Caco-2 (cell line): ENCODE measurements at regions not wholly inside any gene's neighbourhood (a gene's known extent, or its start where the extent isn't known, plus 50 kb on each side); places are given as distances from the start of the nearest gene placed in this dataset.

Experiments used
- BruUV-seq: library from RNA; stranded (reverse); fragments of 400-500 nt; replicated peaks from 2 replicates; lab custom pipeline; 2021; lab: Mats Ljungman, UMichigan
- CTCF ChIA-PET: fragments of 300-600 bp; sonication (Branson Sonifier 250); formaldehyde crosslinking; loops from one replicate; lab custom pipeline; 2022; ENCODE audit warnings: antibody characterized with exemption; lab: Charles Lee
- POLR2A ChIA-PET: fragments of 300-600 bp; sonication (Branson Sonifier 250); formaldehyde crosslinking; loops from one replicate; lab custom pipeline; 2022; ENCODE audit warnings: antibody characterized with exemption; lab: Charles Lee
- DNase-seq, 2 experiments: peaks; one replicate each; pipeline versions ENCODE4 v3.0.0 to v3.0.0-alpha.2; 2020 to 2022
- H3K27me3 ChIP-seq: replicated peaks from 2 replicates; pipeline ENCODE4 v1.6.0; 2011; ENCODE audit warnings: low read length; ENCODE audit not compliant: control insufficient read depth, insufficient read depth
- H3K36me3 ChIP-seq: 2 replicates; pipeline ENCODE4 v1.5.1; 2011; ENCODE audit warnings: low read length; ENCODE audit not compliant: control insufficient read depth, insufficient read depth
- H3K4me1 ChIP-seq: fragments of 250-450 bp; sonication (Bioruptor Pico); 2 replicates; pipeline ENCODE4 v1.5.1; 2020; ENCODE audit warnings: mild to moderate bottlenecking
- H3K4me3 ChIP-seq: 2 replicates; pipeline ENCODE4 v1.5.1; 2011; ENCODE audit warnings: low read depth, mild to moderate bottlenecking, control low read depth, low read length
- H3K9me3 ChIP-seq: fragments of 250-450 bp; sonication (Bioruptor Pico); 2 replicates; pipeline ENCODE4 v1.5.1; 2020; ENCODE audit warnings: mild to moderate bottlenecking, moderate library complexity
- H3K27ac Mint-ChIP-seq: one replicate; pipeline ENCODE4 v1.8.0; 2022; ENCODE audit warnings: mixed read lengths; ENCODE audit not compliant: unreplicated experiment
- H3K27me3 Mint-ChIP-seq: one replicate; pipeline ENCODE4 v1.8.0; 2022; ENCODE audit warnings: mixed read lengths; ENCODE audit not compliant: insufficient read depth, unreplicated experiment
- H3K36me3 Mint-ChIP-seq: one replicate; pipeline ENCODE4 v1.8.0; 2022; ENCODE audit warnings: mild to moderate bottlenecking, mixed read lengths; ENCODE audit not compliant: insufficient read depth, unreplicated experiment
- H3K4me1 Mint-ChIP-seq: one replicate; pipeline ENCODE4 v1.8.0; 2022; ENCODE audit warnings: low read depth, mixed read lengths; ENCODE audit not compliant: unreplicated experiment
- H3K4me3 Mint-ChIP-seq: one replicate; pipeline ENCODE4 v1.8.0; 2022; ENCODE audit warnings: mild to moderate bottlenecking, moderate library complexity, mixed read lengths; ENCODE audit not compliant: unreplicated experiment
- H3K9me3 Mint-ChIP-seq: one replicate; pipeline ENCODE4 v1.8.0; 2022; ENCODE audit warnings: mixed read lengths; ENCODE audit not compliant: unreplicated experiment
- CTCF ChIP-seq, 2 experiments: fragments of 200-600 bp in 1 of 2; IDR thresholded peaks; 1 replicate in 1 of 2; 2 replicates in 1 of 2; pipeline versions ENCODE4 v1.5.1 to v1.8.0; 2011 to 2022; ENCODE audit warnings: antibody characterized with exemption in 1 of 2, control low read depth in 1 of 2, inconsistent platforms in 1 of 2, low read depth in 1 of 2, low read length in 1 of 2, mild to moderate bottlenecking in 1 of 2, moderate library complexity in 1 of 2; ENCODE audit not compliant: insufficient read depth in 1 of 2, severe bottlenecking in 1 of 2, unreplicated experiment in 1 of 2
- intact Hi-C: fragments of 100-400 bp; cut with micrococcal nuclease; formaldehyde crosslinking; loops from one replicate; pipeline ENCODE4 v1.10.0; 2022; ENCODE audit not compliant: unreplicated experiment

GRCh38 chr12:114032801-114033200, 66.7 kb upstream of the RBM19 start:
- Histone ChIP-seq H3K9me3 (no peaks in the 10 kb centered on the region), H3K36me3 (no peaks in the 10 kb centered on the region), H3K4me3 (no peak overlapping the region), H3K4me1 (no peaks in the 10 kb centered on the region), H3K27me3 (no peaks in the 10 kb centered on the region)
- POLR2A ChIA-PET, result no interaction called here
- intact Hi-C loops, result no loop called here
- no TSS peak for BruUV-seq
- Mint-ChIP-seq H3K4me3 (no peak overlapping the region), H3K27me3 (peaks cover 14% of the 10 kb centered on the region), H3K4me1 (no peaks in the 10 kb centered on the region), H3K36me3 (no peaks in the 10 kb centered on the region), H3K27ac (no peak overlapping the region), H3K9me3 (no peaks in the 10 kb centered on the region)
- CTCF ChIA-PET, result no interaction called here
- no peak for DNase-seq
- no peak for TF ChIP-seq CTCF (IDR thresholded peaks at IDR 0.05; ENCODE audit: insufficient read depth in 1 of 2, low read depth in 1 of 2, low read length in 1 of 2, severe bottlenecking in 1 of 2, unreplicated experiment in 1 of 2)

GRCh38 chr12:114030451-114030850, 64.3 kb upstream of the RBM19 start:
- POLR2A ChIA-PET, result no interaction called here
- Histone ChIP-seq H3K4me1 (no peaks in the 10 kb centered on the region), H3K36me3 (no peaks in the 10 kb centered on the region), H3K27me3 (no peaks in the 10 kb centered on the region), H3K9me3 (peaks cover 7% of the 10 kb centered on the region), H3K4me3 (no peak overlapping the region)
- CTCF ChIA-PET, result no interaction called here
- Mint-ChIP-seq H3K27ac (no peak overlapping the region), H3K9me3 (peaks cover 10% of the 10 kb centered on the region), H3K27me3 (peaks cover 14% of the 10 kb centered on the region), H3K36me3 (no peaks in the 10 kb centered on the region), H3K4me3 (no peak overlapping the region), H3K4me1 (no peaks in the 10 kb centered on the region)
- DNase-seq, result no peak
- no peak for TF ChIP-seq CTCF (IDR thresholded peaks at IDR 0.05; ENCODE audit: insufficient read depth in 1 of 2, low read depth in 1 of 2, low read length in 1 of 2, severe bottlenecking in 1 of 2, unreplicated experiment in 1 of 2)
- intact Hi-C loops, result no loop called here
- BruUV-seq, result no TSS peak

- Mint-ChIP-seq H3K4me3 (no peak overlapping the region), H3K27me3 (peaks cover 4% of the 10 kb centered on the region), H3K4me1 (no peaks in the 10 kb centered on the region), H3K9me3 (peaks cover 10% of the 10 kb centered on the region), H3K36me3 (no peaks in the 10 kb centered on the region), H3K27ac (no peak overlapping the region)
- DNase-seq, result no peak
- Histone ChIP-seq H3K4me1 (no peaks in the 10 kb centered on the region), H3K9me3 (peaks cover 7% of the 10 kb centered on the region), H3K4me3 (no peak overlapping the region), H3K36me3 (no peaks in the 10 kb centered on the region), H3K27me3 (no peaks in the 10 kb centered on the region)
- CTCF ChIA-PET, result no interaction called here
- TF ChIP-seq CTCF (IDR thresholded peaks at IDR 0.05; ENCODE audit: insufficient read depth in 1 of 2, low read depth in 1 of 2, low read length in 1 of 2, severe bottlenecking in 1 of 2, unreplicated experiment in 1 of 2), result no peak
- BruUV-seq, result no TSS peak
- intact Hi-C loops, result no loop called here
- POLR2A ChIA-PET, result no interaction called here
Measured at GRCh38 chr12:114026805-114027204, 60.7 kb upstream of the RBM19 start.
